ENCODE measurements at regions not wholly inside any gene's neighbourhood (a gene's known extent, or its start where the extent isn't known, plus 50 kb on each side); places are given as distances from the start of the nearest gene placed in this dataset.

GRCh38 chr4:41429280-41429669, 108.7 kb upstream of the LIMCH1 start:
- TF ChIP-seq POLR2A (IDR thresholded peaks at IDR 0.05) (no peak), CTCF (IDR thresholded peaks at IDR 0.05 in 4 of 5, conservative IDR thresholded peaks at IDR 0.05 in 1 of 5) (no peak)
- no peaks in the 10 kb centered on the region for H3K9me3 ChIP-seq
- peak overlapping the region in 3 of 4 donors; percentile 67 to 74 (median 72) for H3K27ac ChIP-seq
- no peak for DNase-seq
- in situ Hi-C loops (cut with MboI; ENCODE audit: low sequenced_read_pairs in 4 of 4) (no loop called here), intact Hi-C loops (cut with DNase I; ENCODE audit: low total_unique reads) (no loop called here)
- no peaks in the 10 kb centered on the region for H3K27me3 ChIP-seq
- H3K36me3 ChIP-seq: no peaks in the 10 kb centered on the region
- peaks cover 75 to 78% of the 10 kb centered on the region in 2 donors for H3K4me1 ChIP-seq
- no peak for ATAC-seq
- no peak overlapping the region for H3K4me3 ChIP-seq

GRCh38 chr4:41430792-41431191, 107.2 kb upstream of the LIMCH1 start:
- Histone ChIP-seq H3K36me3 (no peaks in the 10 kb centered on the region), H3K4me3 (no peak overlapping the region), H3K9me3 (no peaks in the 10 kb centered on the region), H3K27me3 (no peaks in the 10 kb centered on the region), H3K27ac (peak overlapping the region in 2 of 4 donors; percentile 12 to 67), H3K4me1 (peaks cover 74 to 76% of the 10 kb centered on the region in 2 donors)
- peak; percentile 29 to 78 for ATAC-seq
- TF ChIP-seq POLR2A (IDR thresholded peaks at IDR 0.05): no peak
- no peak for TF ChIP-seq CTCF (IDR thresholded peaks at IDR 0.05 in 4 of 5, conservative IDR thresholded peaks at IDR 0.05 in 1 of 5)
- in situ Hi-C loops (cut with MboI; ENCODE audit: low sequenced_read_pairs in 4 of 4) (no loop called here), intact Hi-C loops (cut with DNase I; ENCODE audit: low total_unique reads) (no loop called here)
- DNase-seq: peak in 1 of 2 donors; percentile 31

GRCh38 chr4:41431276-41431675, 106.7 kb upstream of the LIMCH1 start:
- no peak for DNase-seq
- Histone ChIP-seq H3K36me3 (no peaks in the 10 kb centered on the region), H3K27ac (peak overlapping the region in 1 of 4 donors; percentile 67), H3K4me1 (peaks cover 78% of the 10 kb centered on the region in 2 donors), H3K4me3 (no peak overlapping the region), H3K9me3 (no peaks in the 10 kb centered on the region), H3K27me3 (no peaks in the 10 kb centered on the region)
- intact Hi-C loops (cut with DNase I; ENCODE audit: low total_unique reads) (no loop called here), in situ Hi-C loops (cut with MboI; ENCODE audit: low sequenced_read_pairs in 4 of 4) (no loop called here)
- TF ChIP-seq POLR2A (IDR thresholded peaks at IDR 0.05) (no peak), CTCF (IDR thresholded peaks at IDR 0.05 in 4 of 5, conservative IDR thresholded peaks at IDR 0.05 in 1 of 5) (no peak)
- ATAC-seq: no peak

GRCh38 chr4:41432219-41432618, 105.7 kb upstream of the LIMCH1 start:
- TF ChIP-seq CTCF (IDR thresholded peaks at IDR 0.05 in 4 of 5, conservative IDR thresholded peaks at IDR 0.05 in 1 of 5): no peak
- TF ChIP-seq POLR2A (IDR thresholded peaks at IDR 0.05): no peak
- Histone ChIP-seq H3K4me1 (peaks cover 78% of the 10 kb centered on the region in 2 donors), H3K27ac (peak overlapping the region in 1 of 4 donors; percentile 11), H3K27me3 (no peaks in the 10 kb centered on the region), H3K9me3 (no peaks in the 10 kb centered on the region), H3K36me3 (no peaks in the 10 kb centered on the region), H3K4me3 (no peak overlapping the region)
- no peak for ATAC-seq
- no peak for DNase-seq
- intact Hi-C loops (cut with DNase I; ENCODE audit: low total_unique reads): no loop called here
- in situ Hi-C loops (cut with MboI; ENCODE audit: low sequenced_read_pairs in 4 of 4): no loop called here

GRCh38 chr4:41432881-41433280, 105.1 kb upstream of the LIMCH1 start:
- peaks cover 78% of the 10 kb centered on the region in 2 donors for H3K4me1 ChIP-seq
- no peak overlapping the region for H3K27ac ChIP-seq
- TF ChIP-seq POLR2A (IDR thresholded peaks at IDR 0.05) (no peak), CTCF (IDR thresholded peaks at IDR 0.05 in 4 of 5, conservative IDR thresholded peaks at IDR 0.05 in 1 of 5) (no peak)
- ATAC-seq (no peak), DNase-seq (no peak)
- H3K27me3 ChIP-seq: no peaks in the 10 kb centered on the region
- no peaks in the 10 kb centered on the region for H3K36me3 ChIP-seq
- in situ Hi-C loops (cut with MboI; ENCODE audit: low sequenced_read_pairs in 4 of 4) (no loop called here), intact Hi-C loops (cut with DNase I; ENCODE audit: low total_unique reads) (no loop called here)
- H3K9me3 ChIP-seq: no peaks in the 10 kb centered on the region
- no peak overlapping the region for H3K4me3 ChIP-seq

Measured in gastrocnemius medialis (tissue), 4 donors.